GM12864 (cell line): ENCODE measurements at regions not wholly inside any gene's neighbourhood (a gene's known extent, or its start where the extent isn't known, plus 50 kb on each side); places are given as distances from the start of the nearest gene placed in this dataset.

Experiments used
- DNase-seq: peaks from one replicate; pipeline ENCODE4 v3.0.0-alpha.2; 2011; ENCODE audit warnings: low read depth
- H3K4me3 ChIP-seq: 2 replicates; pipeline ENCODE4 v1.5.1; 2011; ENCODE audit warnings: mild to moderate bottlenecking, low read depth, low read length, control low read depth
- TF ChIP-seq, protein P1 (sequence below): IDR thresholded peaks from 2 replicates; pipeline ENCODE4 v1.5.1; 2011; ENCODE audit warnings: low read depth, mild to moderate bottlenecking, moderate library complexity, low read length, control low read depth, inconsistent platforms; ENCODE audit errors: missing control alignments

DNA sequence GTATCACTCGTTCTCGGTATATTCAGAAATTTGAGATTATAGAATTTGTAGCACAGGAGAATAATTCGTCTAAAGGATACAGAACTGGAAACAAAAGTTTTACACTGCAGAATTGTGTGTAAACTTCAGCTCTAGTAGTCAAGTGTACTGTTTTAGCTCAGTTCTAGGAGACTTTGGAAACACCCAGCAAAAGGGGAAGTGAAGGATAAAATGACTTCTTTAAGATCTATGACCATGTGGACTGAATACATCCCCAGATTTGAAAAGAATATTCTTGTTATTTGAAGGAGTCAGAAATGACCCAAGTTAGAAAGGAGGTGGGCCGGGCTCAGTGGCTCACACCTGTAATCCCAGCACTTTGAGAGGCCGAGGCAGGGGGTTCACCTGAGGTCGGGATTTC is 174.0 kb upstream of the FOXQ1 start:
- H3K4me3 ChIP-seq = no peak overlapping the region
- TF ChIP-seq, protein P1, sequence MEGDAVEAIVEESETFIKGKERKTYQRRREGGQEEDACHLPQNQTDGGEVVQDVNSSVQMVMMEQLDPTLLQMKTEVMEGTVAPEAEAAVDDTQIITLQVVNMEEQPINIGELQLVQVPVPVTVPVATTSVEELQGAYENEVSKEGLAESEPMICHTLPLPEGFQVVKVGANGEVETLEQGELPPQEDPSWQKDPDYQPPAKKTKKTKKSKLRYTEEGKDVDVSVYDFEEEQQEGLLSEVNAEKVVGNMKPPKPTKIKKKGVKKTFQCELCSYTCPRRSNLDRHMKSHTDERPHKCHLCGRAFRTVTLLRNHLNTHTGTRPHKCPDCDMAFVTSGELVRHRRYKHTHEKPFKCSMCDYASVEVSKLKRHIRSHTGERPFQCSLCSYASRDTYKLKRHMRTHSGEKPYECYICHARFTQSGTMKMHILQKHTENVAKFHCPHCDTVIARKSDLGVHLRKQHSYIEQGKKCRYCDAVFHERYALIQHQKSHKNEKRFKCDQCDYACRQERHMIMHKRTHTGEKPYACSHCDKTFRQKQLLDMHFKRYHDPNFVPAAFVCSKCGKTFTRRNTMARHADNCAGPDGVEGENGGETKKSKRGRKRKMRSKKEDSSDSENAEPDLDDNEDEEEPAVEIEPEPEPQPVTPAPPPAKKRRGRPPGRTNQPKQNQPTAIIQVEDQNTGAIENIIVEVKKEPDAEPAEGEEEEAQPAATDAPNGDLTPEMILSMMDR = no peak
- DNase-seq = no peak

DNA sequence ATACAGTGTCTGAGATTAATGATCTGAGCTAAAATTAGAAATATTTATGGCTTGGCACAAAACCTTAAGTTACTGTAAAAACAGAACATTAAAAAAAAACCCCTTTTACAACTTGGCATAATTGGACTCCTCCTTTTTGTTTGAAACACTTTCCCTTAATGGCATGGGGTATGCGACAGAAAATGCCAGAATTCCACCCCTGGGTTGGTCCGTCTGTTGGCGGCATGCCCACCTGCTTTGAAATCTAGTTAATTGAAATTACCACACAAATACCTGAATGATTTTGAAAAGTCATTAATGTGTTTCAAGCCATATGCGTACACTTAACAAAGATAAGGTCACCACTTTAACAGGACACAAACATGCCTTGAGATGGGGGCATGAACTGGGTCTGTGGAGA is 175.1 kb upstream of the FOXQ1 start:
- DNase-seq = no peak
- H3K4me3 ChIP-seq = no peak overlapping the region
- TF ChIP-seq, protein P1 = no peak

- no peak for DNase-seq
- TF ChIP-seq, protein P1 = no peak
Measured at GRCh38 chr6:1136415-1136774, 175.5 kb upstream of the FOXQ1 start.

GRCh38 chr6:1135726-1136414 is 176.0 kb upstream of the FOXQ1 start:
- DNase-seq = no peak

More at GRCh38 chr6:1136415-1136774, 175.5 kb upstream of the FOXQ1 start:
- H3K4me3 ChIP-seq = no peak overlapping the region

DNA sequence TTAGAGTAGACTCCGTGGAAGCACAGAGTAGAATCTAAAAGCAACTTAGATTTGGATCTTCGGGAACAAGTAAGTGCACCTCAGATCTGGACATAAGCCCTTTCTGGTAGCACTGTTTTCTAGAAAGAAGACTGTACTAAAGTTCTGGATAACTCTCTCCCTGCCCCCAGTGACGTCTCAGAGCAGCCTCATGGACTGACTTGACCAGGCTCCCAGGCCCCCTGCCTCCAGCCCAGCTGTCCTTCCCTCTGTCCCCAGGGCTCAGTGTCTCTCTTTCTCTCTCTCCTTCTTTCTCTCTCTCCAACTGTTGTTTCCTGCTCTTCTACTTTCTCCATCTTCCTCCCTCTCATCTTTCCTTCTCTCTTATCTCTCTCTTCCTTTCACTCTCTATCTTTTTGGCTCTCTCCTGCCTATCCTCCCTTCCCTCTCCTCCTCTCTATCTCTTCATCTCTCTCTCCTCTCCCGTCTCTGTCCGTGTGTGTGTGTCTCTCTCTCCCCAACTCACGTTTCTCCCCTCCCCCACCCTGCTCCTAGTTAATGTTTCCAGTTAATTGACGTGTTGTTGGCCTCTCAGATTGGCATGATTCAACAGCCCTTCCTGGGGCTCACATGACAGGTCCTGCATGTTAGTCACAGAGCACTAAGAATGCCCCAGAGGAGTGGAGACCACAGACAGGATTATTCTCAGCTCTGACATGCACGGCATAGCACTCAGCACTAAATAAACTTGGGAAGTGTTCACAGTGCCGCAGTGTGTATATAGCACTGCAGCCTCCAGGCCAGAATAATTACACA is 180.4 kb upstream of the FOXQ1 start:
- no peak for DNase-seq
- TF ChIP-seq, protein P1 = no peak
- no peak overlapping the region for H3K4me3 ChIP-seq

More at GRCh38 chr6:1135726-1136414, 176.0 kb upstream of the FOXQ1 start:
- TF ChIP-seq, protein P1 = no peak
- no peak overlapping the region for H3K4me3 ChIP-seq

DNA sequence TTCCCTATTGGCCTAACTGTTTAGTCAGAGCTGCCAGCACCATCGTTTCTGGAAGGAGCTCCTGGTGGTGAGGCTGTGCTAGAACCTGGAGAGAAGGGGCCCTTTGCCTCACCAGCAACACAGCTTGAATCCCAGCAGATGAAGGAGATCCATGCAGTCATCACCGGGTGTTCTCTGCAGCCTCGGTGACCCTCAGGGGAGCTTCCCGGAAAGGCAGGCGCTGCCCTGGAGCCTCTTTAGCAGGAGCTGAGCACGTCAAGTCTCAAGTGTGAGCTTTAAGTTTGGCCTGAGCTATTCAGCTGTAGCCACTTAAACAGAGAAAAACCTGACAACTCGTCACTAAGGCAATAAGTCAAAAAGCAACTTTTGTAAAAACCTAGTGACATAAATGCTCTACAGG is 181.2 kb upstream of the FOXQ1 start:
- no peak for DNase-seq
- TF ChIP-seq, protein P1 = no peak
- no peak overlapping the region for H3K4me3 ChIP-seq

DNA sequence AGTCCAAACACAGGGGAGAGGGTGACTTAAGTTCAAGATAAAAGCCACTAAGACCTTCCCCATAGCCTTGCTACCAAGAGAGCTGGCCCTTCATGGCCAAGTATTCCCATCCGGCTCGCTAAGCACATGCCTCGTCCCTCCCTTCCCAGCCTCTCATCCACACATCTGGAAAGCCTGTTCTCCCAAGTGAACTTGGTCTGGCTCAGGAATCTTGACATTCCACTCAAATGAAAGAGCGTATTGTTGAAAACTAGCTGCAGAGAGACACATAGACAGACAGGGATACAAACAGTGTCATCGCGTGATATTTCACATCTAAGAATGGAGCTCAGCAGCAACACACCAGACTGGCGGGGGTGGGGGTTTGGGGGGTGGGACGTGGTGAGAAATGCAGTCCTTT is 182.8 kb upstream of the FOXQ1 start:
- TF ChIP-seq, protein P1 = no peak
- DNase-seq = no peak
- H3K4me3 ChIP-seq = no peak overlapping the region
